GM20000 (cell line): ENCODE measurements at regions not wholly inside any gene's neighbourhood (a gene's known extent, or its start where the extent isn't known, plus 50 kb on each side); places are given as distances from the start of the nearest gene placed in this dataset.
"Not testable (repeated sequence)": the region's sequence is repeated elsewhere in the genome, so short reads cannot be mapped to it uniquely, and the experiment has no call there.

Source experiments
- DNase-seq: peaks from one replicate; pipeline ENCODE4 v3.0.0; 2012; ENCODE audit warnings: low spot score
- TF ChIP-seq, protein P1 (sequence below): IDR thresholded peaks from 2 replicates; pipeline ENCODE4 v1.5.1; 2012; ENCODE audit warnings: mild to moderate bottlenecking, control low read depth; ENCODE audit errors: extremely low read depth, missing control alignments

DNA sequence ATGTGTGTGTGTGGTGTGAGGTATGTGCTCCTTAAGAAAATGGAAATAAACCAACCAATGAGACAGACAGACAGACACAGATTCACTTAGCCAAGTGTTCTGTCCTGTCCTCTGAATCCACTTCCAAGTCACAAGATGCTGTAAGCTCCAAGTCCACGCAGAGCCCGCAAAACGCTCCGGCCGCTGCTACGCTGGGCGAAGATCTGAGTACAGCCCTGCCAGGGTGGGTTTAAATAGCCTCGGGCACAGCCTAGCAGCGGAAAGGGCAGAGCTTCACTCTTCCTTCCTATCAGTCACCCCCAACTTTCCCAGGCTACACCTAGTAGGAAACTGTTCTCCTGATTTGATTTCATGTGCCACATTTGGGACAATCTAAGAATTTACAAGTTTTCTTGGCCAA is 121.2 kb upstream of the ANKRD30BL start:
- TF ChIP-seq, protein P1, sequence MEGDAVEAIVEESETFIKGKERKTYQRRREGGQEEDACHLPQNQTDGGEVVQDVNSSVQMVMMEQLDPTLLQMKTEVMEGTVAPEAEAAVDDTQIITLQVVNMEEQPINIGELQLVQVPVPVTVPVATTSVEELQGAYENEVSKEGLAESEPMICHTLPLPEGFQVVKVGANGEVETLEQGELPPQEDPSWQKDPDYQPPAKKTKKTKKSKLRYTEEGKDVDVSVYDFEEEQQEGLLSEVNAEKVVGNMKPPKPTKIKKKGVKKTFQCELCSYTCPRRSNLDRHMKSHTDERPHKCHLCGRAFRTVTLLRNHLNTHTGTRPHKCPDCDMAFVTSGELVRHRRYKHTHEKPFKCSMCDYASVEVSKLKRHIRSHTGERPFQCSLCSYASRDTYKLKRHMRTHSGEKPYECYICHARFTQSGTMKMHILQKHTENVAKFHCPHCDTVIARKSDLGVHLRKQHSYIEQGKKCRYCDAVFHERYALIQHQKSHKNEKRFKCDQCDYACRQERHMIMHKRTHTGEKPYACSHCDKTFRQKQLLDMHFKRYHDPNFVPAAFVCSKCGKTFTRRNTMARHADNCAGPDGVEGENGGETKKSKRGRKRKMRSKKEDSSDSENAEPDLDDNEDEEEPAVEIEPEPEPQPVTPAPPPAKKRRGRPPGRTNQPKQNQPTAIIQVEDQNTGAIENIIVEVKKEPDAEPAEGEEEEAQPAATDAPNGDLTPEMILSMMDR, result no peak
- no peak for DNase-seq

DNA sequence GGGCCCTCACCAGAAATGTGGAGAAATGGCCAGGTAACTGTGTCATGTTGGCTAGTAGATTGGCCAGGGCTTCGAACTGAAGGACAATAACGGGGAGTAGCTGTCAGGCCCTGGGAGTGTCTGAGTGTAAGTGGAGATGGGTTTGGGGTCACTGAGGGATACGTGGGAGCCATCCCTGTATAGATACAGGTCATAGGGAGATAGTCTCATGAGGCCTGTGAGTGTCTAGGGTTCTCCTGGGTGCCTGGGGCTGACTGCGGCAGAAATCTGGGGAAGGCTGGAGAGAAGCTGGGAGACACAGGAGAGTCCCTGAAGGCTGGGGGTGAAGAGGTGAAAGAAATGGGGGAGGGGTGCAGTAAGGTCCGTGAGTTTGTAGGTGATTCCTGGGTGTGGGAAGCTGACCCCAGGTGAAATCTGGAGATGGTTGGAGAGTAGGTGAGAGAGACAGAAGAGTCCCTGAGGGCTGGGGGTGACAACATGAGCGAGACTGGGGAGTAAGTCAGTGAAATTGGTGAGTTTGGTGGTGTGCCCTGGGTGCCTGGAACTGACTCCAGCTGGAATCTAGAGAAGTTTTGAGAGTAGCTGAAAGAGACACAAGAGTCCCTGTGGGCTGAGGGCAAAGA is 124.6 kb upstream of the ANKRD30BL start:
- not testable (repeated sequence) for DNase-seq

DNA sequence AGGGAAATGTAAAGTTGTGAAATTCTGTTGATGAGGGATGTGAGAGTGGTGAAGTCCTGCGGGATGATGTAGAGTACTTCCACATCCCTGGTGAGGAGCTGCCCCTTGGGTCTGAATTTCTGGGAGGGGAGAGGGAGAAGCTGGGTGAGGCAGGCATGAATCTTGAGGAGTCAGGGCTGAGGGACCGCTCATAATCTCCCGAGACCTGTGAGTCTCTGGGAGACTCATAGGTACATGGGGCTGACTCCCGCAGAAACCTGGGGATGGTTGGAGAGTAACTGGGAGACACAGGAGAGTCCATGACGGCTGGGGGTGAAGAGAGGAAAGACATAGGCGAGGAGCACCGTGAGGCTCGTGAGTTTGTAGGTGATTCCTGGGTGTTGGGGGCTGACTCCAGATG is 126.2 kb upstream of the ANKRD30BL start:
- not testable (repeated sequence) for DNase-seq

DNA sequence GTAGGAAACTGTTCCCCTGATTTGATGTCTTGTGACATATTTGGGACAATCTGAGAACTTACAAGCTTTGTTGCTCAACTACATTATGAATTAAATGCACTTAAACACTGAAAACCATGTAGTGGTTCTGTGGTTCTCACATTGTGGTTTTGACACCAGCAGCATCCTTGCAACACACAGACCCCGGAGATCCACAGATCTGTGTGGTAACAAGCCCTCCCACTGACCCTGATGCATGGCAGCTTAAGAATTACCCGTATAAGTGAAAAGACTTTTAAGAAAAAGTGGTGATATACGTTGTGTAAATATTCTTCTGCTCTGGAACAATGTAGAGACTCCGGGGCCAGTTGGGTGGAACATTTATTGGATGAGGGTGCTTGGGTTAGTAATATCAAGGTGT is 127.4 kb upstream of the ANKRD30BL start:
- not testable (repeated sequence) for DNase-seq

DNA sequence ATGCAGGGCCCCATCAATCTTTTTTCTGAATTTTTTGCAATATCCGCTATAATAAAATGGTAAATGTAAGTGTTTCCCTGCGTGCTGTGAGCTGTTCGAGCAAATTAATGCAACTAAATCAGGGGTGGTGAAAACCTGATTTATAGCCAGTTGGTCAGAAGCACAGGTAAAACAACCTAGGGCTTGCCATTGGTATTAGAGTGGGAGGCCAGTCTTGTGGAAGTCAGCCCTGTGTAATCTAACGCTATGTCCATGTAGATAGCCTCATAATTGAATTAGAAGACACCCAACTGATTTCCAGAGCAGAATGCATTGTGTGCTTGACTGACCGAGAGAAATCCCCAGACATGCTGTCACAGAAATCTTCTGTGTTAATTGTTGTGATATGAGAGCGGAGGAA is 126.8 kb upstream of the GPR39 start:
- DNase-seq, result not testable (repeated sequence)

DNA sequence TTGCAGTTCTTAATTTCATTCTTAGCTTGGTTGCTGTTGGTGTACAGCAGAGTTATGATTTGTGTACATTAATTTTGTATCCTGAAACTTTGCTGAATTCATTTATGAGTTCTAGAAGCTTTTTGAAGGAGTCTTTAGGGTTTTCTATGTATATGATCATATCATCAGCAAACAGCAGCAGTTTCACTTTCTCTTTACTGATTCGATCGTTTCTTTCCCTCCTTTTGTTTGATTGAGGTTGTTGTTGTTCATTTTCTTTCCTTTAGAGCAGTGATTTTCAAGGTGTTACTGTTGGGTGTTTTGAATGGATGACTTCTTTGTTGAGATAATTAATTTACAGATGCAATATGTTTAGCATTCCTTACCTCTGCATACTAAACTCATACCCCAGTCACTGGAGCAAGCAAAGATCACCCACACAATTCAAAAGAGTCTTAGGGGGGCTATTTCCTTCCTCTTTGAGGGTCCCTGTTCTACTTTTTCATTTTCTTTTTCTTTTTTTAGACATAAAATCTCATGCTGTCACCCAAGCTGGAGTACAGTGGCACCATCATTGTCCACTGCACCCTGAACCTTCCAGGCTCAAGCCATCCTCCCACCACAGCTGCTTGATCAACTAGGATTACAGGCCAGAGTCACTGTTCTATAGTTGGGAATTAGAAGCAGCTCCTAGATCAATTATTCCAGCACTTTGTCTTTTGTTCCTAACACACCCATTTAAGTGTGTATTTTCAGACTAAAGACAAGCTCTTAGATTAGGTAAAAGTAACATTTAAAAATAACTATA is 115.8 kb upstream of the GPR39 start:
- not testable (repeated sequence) for DNase-seq

DNA sequence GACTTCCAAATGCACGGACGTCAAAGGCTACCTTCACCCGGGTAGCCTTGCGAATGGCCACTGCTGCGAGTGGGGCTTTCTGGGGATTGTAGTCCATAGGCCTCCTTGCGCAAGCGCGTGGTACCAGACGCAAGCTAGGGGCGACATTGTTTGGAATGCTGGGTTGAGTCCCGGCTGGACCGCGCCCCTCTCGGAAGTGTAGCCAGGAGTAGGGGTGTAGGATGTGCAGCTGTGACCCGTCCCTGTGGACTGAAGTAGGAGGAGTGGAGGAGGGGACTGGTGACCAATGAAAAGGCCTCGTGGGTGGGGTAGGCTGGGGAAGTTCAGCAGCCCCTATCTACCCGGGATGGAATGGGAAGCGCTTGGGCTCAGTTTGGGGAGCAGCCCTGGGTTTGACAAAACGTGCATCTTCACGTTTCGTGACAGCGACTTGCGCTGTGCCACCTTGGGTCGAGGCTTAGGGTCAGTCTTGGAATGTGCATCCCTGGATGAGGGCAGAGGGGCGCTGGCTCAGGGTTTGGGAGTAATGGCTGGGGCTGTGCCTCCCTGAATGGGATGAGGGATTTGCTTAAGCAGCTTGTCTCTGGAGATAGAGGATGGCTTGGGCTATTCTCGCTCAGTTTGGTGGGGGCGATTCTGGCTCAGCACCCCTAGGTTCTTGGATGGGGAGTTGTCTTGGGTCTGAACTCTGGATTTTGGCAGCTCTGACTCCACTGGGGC is 111.8 kb upstream of the GPR39 start:
- not testable (repeated sequence) for DNase-seq

DNA sequence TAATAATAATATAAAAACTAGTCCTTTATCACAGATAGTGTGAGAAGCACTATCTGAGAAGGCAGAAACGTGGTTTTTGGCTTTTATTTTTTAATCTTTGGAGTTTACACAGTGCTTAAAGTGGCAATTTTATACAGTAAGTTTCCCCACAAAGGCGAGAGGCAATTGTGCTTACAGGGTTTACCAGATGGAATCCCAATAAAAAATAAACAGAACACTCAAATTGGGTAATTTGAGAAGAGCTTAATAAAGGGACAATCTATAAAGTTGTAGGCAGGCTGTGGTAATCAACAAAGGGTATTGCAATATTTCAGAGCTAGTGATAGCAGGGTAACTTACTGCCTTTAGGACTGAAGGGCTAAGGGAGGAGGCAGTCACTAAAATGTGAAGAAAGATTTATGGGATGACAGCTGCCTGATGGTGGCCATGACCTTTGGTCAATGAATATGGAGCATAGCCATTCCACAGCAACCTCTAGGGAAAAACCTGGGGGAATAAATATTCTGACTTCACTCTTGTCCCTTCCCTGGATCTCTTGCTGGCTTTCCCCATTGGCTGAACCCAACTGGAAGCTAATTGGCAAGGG is 108.9 kb upstream of the GPR39 start:
- DNase-seq, result not testable (repeated sequence)

DNA sequence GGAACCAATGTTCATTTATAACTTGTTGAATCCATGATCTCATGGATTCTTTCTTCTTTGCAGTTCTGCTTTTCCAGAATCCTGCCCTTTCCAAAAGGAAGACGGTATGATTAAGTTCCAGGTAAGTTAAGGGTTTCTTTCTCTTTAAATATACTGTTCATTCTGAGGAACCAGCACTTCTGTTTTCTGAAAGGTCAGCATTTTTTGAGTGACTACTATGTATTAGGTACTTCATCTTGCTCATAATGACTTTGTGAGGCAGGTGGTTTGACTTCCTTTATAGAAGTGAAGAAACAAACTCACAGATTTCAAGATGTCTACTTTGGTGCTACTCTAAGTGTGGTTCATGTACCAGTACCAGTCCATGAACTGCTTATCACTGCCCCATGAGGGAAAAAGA is 107.4 kb upstream of the GPR39 start:
- DNase-seq, result not testable (repeated sequence)

DNA sequence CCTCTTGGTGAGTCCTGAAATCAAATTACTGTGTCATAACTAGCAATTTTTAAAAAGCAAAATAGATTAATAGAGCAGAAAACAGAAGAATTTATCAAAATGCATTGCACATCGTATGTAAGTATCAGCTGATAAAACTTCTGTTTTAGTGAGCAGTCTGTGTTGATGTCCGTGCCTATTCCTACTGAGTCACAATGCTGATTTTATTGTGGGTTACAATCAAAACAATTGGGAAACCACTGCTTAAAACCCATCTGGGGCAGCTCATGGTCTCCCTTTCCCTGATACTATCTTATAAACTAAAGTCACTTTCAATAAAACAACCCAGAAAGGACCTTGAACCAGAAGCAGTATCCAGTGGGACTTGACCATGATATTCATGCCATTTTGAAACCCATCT is 101.1 kb upstream of the GPR39 start:
- DNase-seq, result not testable (repeated sequence)

DNA sequence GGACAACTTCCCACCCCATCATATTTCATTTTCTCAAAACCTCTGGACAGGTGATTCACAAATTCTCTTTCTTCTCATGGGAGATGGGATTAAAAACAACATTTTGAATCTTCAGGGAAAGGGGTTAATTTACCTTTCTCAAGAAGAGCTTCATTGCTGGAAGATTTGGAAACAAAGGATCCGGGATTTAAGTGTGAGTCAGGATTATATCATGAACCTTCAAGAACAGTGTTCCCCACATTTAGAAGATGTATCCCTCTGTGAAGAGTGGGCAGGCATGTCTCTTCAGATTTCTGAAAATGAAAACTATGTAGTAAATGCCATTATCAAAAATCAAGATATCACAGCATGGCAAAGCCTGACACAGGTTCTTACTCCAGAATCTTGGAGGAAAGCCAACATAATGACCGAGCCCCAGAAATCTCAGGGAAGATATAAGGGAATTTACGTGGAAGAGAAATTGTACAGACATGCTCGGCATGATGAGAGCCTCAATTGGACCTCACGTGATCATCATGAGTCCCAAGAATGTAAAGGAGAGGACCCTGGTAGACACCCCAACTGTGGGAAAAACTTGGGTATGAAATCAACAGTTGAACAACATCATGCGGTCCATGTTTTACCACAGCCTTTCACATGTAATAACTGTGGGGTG is 99.5 kb upstream of the GPR39 start:
- DNase-seq, result not testable (repeated sequence)

DNA sequence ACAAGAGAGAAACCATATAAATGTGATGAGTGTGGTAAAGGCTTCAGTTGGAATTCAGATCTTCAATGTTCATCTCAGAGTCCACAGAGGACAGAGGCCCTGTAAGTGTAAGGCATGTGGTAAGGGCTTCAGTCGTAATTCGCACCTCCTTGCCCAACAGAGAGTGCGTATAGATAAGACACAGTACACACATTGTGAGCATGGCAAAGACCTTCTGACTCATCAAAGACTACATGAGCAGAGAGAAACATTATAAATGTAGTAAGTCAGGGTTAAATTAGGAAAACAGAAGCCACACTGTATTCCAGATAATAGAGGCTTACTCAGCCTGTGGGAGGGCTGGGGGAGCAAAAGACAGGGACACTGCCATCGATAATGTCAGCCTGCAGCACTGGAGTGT is 98.1 kb upstream of the GPR39 start:
- DNase-seq, result not testable (repeated sequence)

DNA sequence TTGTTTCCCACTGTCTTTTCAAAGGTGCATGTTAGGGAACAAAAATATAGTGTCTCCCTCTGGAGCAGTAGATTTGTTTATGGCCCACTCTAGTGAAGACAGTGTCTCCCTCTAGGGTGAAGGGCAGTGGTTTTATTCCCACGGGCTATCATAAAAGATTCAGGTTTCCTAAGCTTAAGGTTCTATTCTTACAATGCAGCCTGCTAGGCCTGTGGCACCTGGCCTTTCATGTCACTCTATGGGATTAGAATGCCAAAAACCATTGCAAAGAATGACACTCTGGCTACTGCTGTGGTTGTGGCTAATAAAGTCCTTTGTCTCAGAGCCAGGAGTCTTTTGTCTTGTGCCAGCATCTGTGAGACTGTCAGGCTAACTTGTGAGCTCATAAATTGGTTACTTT is 92.6 kb upstream of the GPR39 start:
- not testable (repeated sequence) for DNase-seq

DNA sequence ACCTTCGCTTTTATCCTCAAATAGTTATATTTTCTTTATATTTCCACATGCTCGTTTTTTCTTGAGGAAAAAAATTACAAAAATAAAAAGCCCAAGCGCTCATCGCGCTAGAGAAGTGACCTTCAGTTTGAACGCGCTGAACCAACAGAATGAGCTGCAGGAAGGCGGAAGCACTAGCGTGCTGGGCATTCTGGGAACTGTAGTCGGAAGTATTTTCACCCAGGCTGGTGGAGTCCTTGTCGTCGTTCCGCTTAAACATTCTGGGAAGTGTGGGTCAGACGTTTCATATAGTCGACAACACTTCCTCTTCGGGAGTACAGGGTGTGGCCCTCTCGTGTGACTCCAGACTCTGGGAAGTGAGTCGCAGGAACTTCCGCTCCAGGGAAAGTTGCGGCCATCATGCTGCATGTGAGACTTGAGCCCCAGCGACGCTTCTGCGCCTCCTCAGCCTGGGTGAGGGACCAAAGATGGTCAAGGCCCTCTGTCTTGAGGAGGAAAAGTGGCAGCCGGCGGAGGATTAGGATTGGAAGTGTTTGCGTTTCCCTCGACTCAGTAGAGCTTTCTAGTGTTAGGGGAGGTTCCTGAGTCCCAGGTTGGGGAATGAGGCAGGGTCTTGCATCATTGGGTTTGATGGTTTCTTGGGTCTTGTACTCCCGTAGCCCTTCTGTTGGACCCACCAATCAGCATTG is 84.1 kb upstream of the GPR39 start:
- not testable (repeated sequence) for DNase-seq

DNA sequence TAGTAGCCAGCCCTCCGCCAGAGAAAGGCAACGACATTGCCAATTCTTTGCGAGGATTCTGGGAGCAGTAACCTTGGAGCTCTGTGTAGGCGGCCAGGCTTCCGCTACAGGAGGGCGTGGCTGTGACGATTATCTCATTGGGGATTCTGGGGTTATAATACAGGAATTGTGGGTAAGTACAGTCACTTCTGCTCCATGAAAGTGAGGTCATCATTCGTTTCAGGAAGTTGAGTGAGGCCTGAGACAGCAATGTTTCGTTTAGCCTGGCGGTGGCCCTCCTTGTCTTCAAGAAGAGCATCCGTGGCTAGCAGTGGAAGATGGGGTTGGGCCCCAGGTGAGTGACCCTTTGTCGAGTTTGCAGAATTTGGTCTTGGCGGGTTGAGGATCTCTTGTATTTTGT is 79.5 kb upstream of the GPR39 start:
- DNase-seq, result not testable (repeated sequence)

DNA sequence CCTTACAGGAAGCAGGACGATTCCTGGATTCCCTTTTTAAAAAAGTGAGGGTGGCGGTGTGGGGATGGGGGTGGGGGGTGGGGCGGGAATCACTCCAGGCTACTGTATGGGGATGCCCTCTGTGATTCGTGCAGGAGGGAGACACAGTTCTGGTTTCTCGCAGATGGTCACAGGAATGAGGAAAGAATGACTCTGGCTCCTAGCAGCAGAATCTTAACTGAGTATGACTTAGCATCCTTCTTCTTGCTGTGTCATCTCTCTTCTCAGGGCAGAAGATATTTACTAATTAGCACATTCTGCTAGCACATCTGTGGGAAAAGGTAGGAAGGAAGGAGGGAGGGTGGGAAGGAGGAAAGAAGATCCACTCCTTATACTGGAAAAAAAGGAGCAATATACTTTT is 78.8 kb upstream of the GPR39 start:
- DNase-seq, result not testable (repeated sequence)

DNA sequence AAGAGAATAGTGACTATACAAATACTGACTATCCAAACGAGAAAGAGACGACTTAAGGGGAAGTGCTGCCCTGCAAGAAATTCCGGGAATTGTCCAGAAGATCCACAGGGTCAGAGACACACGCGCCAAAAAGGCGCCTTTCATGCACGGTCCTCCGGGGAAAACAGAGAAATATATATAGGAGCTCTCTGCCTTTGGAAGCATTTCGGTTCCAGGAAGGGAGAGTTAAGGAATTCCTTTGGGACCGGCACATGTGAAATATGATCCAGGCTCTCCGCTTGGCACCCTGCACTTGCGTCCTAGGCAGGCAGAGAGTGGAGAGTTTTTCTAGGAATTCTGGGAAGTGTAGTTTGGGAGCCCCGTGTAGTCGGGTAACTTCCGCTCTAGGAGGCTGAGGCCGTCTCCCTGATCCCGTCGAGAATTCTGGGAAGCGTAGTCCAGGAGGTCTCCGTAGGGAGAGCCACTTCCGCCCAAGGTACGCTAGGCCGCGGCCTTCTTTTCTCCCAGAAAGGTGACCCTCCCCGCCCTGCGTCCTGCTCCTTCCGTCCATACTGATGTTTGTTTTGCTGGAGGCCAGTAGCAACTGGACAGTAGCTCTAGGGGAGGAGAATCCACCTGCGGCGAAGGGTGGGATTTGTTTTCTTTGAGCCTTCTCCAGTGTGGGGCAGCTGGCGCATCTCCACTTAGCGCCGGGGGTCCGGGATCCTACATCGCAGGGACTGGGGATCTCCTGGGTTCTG is 69.4 kb upstream of the GPR39 start:
- not testable (repeated sequence) for DNase-seq

DNA sequence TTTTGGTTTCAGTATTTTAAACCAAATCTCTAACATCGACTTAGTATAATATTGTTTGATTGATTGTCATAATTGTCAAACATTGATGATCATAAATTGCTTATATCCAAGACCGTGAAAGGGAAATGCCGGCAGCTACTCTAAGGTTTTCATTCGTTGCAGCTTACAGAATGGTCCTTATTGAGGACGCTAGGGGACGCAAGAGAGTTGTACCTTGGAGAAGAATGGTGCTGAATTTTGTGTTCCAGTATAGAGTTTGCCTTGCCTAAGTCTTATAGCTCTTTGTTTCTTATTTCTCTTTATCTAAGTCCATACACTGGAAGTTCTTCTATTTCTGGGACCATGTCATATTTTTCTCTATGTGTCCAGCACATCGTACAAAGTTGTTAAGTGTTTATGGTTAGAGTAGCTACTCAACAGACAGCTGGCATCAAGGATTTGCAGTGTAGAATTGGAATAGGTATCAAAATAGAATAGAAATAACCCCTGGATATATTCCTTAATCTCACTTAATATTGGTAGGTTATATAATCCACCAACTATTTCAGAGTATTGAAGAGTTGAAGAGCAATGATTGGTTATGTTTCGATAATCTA is 67.4 kb upstream of the GPR39 start:
- DNase-seq, result not testable (repeated sequence)
